ENCODE measurements at regions not wholly inside any gene's neighbourhood (a gene's known extent, or its start where the extent isn't known, plus 50 kb on each side); places are given as distances from the start of the nearest gene placed in this dataset.

- intact Hi-C loops (cut with micrococcal nuclease), result no loop called here
- TF ChIP-seq CTCF (IDR thresholded peaks at IDR 0.05), result no peak
- Mint-ChIP-seq H3K4me1 (peaks cover 19% of the 10 kb centered on the region), H3K9me3 (peaks cover 0 to 2% (median 0%) of the 10 kb centered on the region in 7 donors), H3K27me3 (ENCODE audit: low read depth in 3 of 3) (no peaks in the 10 kb centered on the region), H3K36me3 (no peaks in the 10 kb centered on the region), H3K27ac (peak overlapping the region in 1 of 7 donors; percentile 48), H3K4me3 (no peak overlapping the region)
- H3K27me3 ChIP-seq (ENCODE audit: control insufficient read depth in 2 of 2, insufficient read depth in 2 of 2, low read length in 2 of 2), result no peaks in the 10 kb centered on the region
- H3K27ac ChIP-seq (ENCODE audit: low read depth in 1 of 2, low read length in 2 of 2), result no peak overlapping the region
- H2AFZ ChIP-seq (ENCODE audit: insufficient read depth, low read depth, low read length, poor library complexity, severe bottlenecking), result no peak overlapping the region
- H3K9ac ChIP-seq (ENCODE audit: insufficient read depth, low read length, poor library complexity, severe bottlenecking), result no peak overlapping the region
- H4K20me1 ChIP-seq (ENCODE audit: insufficient read depth, low read length), result no peaks in the 10 kb centered on the region
- H3K4me1 ChIP-seq (ENCODE audit: control insufficient read depth in 1 of 2, insufficient read depth in 2 of 2, low read length in 2 of 2), result peaks cover 8 to 10% of the 10 kb centered on the region in 2 donors
- H3K4me2 ChIP-seq (replicated peaks; ENCODE audit: extremely low read depth, low read length, poor library complexity, severe bottlenecking), result no peak overlapping the region
- no peaks in the 10 kb centered on the region for H3K36me3 ChIP-seq (replicated peaks in 1 of 2; ENCODE audit: control insufficient read depth in 1 of 2, insufficient read depth in 2 of 2, low read length in 2 of 2)
- 50% methylated on average over 2 of the region's 3 CpGs for WGBS (ENCODE audit: insufficient coverage)
- no peaks in the 10 kb centered on the region for H3K9me3 ChIP-seq (replicated peaks in 1 of 2; ENCODE audit: control insufficient read depth in 1 of 2, insufficient read depth in 1 of 2, low read length in 2 of 2)
- DNase-seq, result no peak
- no peak overlapping the region for H3K4me3 ChIP-seq (replicated peaks in 1 of 3; ENCODE audit: low read depth in 2 of 3, low read length in 3 of 3)
- no peaks in the 10 kb centered on the region for H3K79me2 ChIP-seq (ENCODE audit: insufficient read depth, low read length)
These were observed 60.1 kb upstream of the ATP8A1 start for GRCh38 chr4:42716996-42717395.

GRCh38 chr4:42715807-42716482 is 59.0 kb upstream of the ATP8A1 start:
- H3K4me3 Mint-ChIP-seq, result no peak overlapping the region
- H4K20me1 ChIP-seq (ENCODE audit: insufficient read depth, low read length), result no peaks in the 10 kb centered on the region
- H3K9me3 ChIP-seq (replicated peaks in 1 of 2; ENCODE audit: control insufficient read depth in 1 of 2, insufficient read depth in 1 of 2, low read length in 2 of 2), result no peaks in the 10 kb centered on the region
- no peaks in the 10 kb centered on the region for H3K36me3 Mint-ChIP-seq
- H3K9me3 Mint-ChIP-seq, result peaks cover 0 to 2% (median 0%) of the 10 kb centered on the region in 7 donors
- WGBS (ENCODE audit: insufficient coverage), result 84% methylated on average over 3 of the region's 6 CpGs
- H3K9ac ChIP-seq (ENCODE audit: insufficient read depth, low read length, poor library complexity, severe bottlenecking), result no peak overlapping the region
- H3K4me2 ChIP-seq (replicated peaks; ENCODE audit: extremely low read depth, low read length, poor library complexity, severe bottlenecking), result no peak overlapping the region
- peaks cover 4% of the 10 kb centered on the region in 2 donors for H3K4me1 ChIP-seq (ENCODE audit: control insufficient read depth in 1 of 2, insufficient read depth in 2 of 2, low read length in 2 of 2)
- no peak overlapping the region for H3K27ac Mint-ChIP-seq
- H3K4me3 ChIP-seq (replicated peaks in 1 of 3; ENCODE audit: low read depth in 2 of 3, low read length in 3 of 3), result no peak overlapping the region
- intact Hi-C loops (cut with micrococcal nuclease), result no loop called here
- H3K27me3 ChIP-seq (ENCODE audit: control insufficient read depth in 2 of 2, insufficient read depth in 2 of 2, low read length in 2 of 2), result no peaks in the 10 kb centered on the region
- no peaks in the 10 kb centered on the region for H3K36me3 ChIP-seq (replicated peaks in 1 of 2; ENCODE audit: control insufficient read depth in 1 of 2, insufficient read depth in 2 of 2, low read length in 2 of 2)
- H3K4me1 Mint-ChIP-seq, result peaks cover 14% of the 10 kb centered on the region
- no peaks in the 10 kb centered on the region for H3K27me3 Mint-ChIP-seq (ENCODE audit: low read depth in 3 of 3)
- TF ChIP-seq CTCF (IDR thresholded peaks at IDR 0.05), result no peak
- H3K27ac ChIP-seq (ENCODE audit: low read depth in 1 of 2, low read length in 2 of 2), result no peak overlapping the region
- H3K79me2 ChIP-seq (ENCODE audit: insufficient read depth, low read length), result no peaks in the 10 kb centered on the region
- no peak for DNase-seq
- no peak overlapping the region for H2AFZ ChIP-seq (ENCODE audit: insufficient read depth, low read depth, low read length, poor library complexity, severe bottlenecking)

All from CD14-positive monocyte (primary cell).